ENCODE measurements at regions not wholly inside any gene's neighbourhood (a gene's known extent, or its start where the extent isn't known, plus 50 kb on each side); places are given as distances from the start of the nearest gene placed in this dataset.

GRCh38 chr5:166172597-166172996, 2118.8 kb upstream of the WWC1 start:
- no peak overlapping the region for H3K4me3 ChIP-seq (ENCODE audit: low read length)
- TF ChIP-seq ZNF274 (IDR thresholded peaks at IDR 0.05; ENCODE audit: low read depth, low read length), result no peak

GRCh38 chr5:166178411-166179080, 2112.9 kb upstream of the WWC1 start:
- no peak overlapping the region for H3K4me3 ChIP-seq (ENCODE audit: low read length)
- TF ChIP-seq ZNF274 (IDR thresholded peaks at IDR 0.05; ENCODE audit: low read depth, low read length), result no peak

GRCh38 chr5:166185185-166185584, 2106.3 kb upstream of the WWC1 start:
- H3K4me3 ChIP-seq (ENCODE audit: low read length), result no peak overlapping the region
- no peak for TF ChIP-seq ZNF274 (IDR thresholded peaks at IDR 0.05; ENCODE audit: low read depth, low read length)

GRCh38 chr5:166188501-166189325, 2102.7 kb upstream of the WWC1 start:
- no peak overlapping the region for H3K4me3 ChIP-seq (ENCODE audit: low read length)
- TF ChIP-seq ZNF274 (IDR thresholded peaks at IDR 0.05; ENCODE audit: low read depth, low read length), result no peak

- H3K4me3 ChIP-seq (ENCODE audit: low read length), result no peak overlapping the region
- TF ChIP-seq ZNF274 (IDR thresholded peaks at IDR 0.05; ENCODE audit: low read depth, low read length), result no peak
These were observed 2098.7 kb upstream of the WWC1 start for GRCh38 chr5:166192696-166193095.

GRCh38 chr5:166195981-166196380, 2095.5 kb upstream of the WWC1 start:
- H3K4me3 ChIP-seq (ENCODE audit: low read length), result no peak overlapping the region
- TF ChIP-seq ZNF274 (IDR thresholded peaks at IDR 0.05; ENCODE audit: low read depth, low read length), result no peak

GRCh38 chr5:166200532-166200931, 2090.9 kb upstream of the WWC1 start:
- H3K4me3 ChIP-seq (ENCODE audit: low read length), result no peak overlapping the region
- TF ChIP-seq ZNF274 (IDR thresholded peaks at IDR 0.05; ENCODE audit: low read depth, low read length), result no peak

- no peak for TF ChIP-seq ZNF274 (IDR thresholded peaks at IDR 0.05; ENCODE audit: low read depth, low read length)
- no peak overlapping the region for H3K4me3 ChIP-seq (ENCODE audit: low read length)
These were observed 2079.8 kb upstream of the WWC1 start for GRCh38 chr5:166211640-166212039.

- no peak overlapping the region for H3K4me3 ChIP-seq (ENCODE audit: low read length)
- no peak for TF ChIP-seq ZNF274 (IDR thresholded peaks at IDR 0.05; ENCODE audit: low read depth, low read length)
These were observed 2055.1 kb upstream of the WWC1 start for GRCh38 chr5:166236327-166236726.

- no peak for TF ChIP-seq ZNF274 (IDR thresholded peaks at IDR 0.05; ENCODE audit: low read depth, low read length)
- H3K4me3 ChIP-seq (ENCODE audit: low read length), result no peak overlapping the region
These were observed 2050.7 kb upstream of the WWC1 start for GRCh38 chr5:166240705-166241104.

- TF ChIP-seq ZNF274 (IDR thresholded peaks at IDR 0.05; ENCODE audit: low read depth, low read length), result no peak
These were observed 2045.9 kb upstream of the WWC1 start for GRCh38 chr5:166245556-166245955.

GRCh38 chr5:166251786-166252185, 2039.7 kb upstream of the WWC1 start:
- H3K4me3 ChIP-seq (ENCODE audit: low read length), result no peak overlapping the region
- TF ChIP-seq ZNF274 (IDR thresholded peaks at IDR 0.05; ENCODE audit: low read depth, low read length), result no peak

More at GRCh38 chr5:166245556-166245955, 2045.9 kb upstream of the WWC1 start:
- no peak overlapping the region for H3K4me3 ChIP-seq (ENCODE audit: low read length)

GRCh38 chr5:166257661-166258060, 2033.8 kb upstream of the WWC1 start:
- TF ChIP-seq ZNF274 (IDR thresholded peaks at IDR 0.05; ENCODE audit: low read depth, low read length), result no peak
- H3K4me3 ChIP-seq (ENCODE audit: low read length), result no peak overlapping the region

GRCh38 chr5:166262395-166262794, 2029.0 kb upstream of the WWC1 start:
- no peak for TF ChIP-seq ZNF274 (IDR thresholded peaks at IDR 0.05; ENCODE audit: low read depth, low read length)
- no peak overlapping the region for H3K4me3 ChIP-seq (ENCODE audit: low read length)

- TF ChIP-seq ZNF274 (IDR thresholded peaks at IDR 0.05; ENCODE audit: low read depth, low read length), result no peak
These were observed 2023.5 kb upstream of the WWC1 start for GRCh38 chr5:166267907-166268306.

More at GRCh38 chr5:166267907-166268306, 2023.5 kb upstream of the WWC1 start:
- H3K4me3 ChIP-seq (ENCODE audit: low read length), result no peak overlapping the region
